CD4-positive, alpha-beta T cell treated with Interleukin-6 for 4 hours (primary cell): ENCODE measurements at regions not wholly inside any gene's neighbourhood (a gene's known extent, or its start where the extent isn't known, plus 50 kb on each side); places are given as distances from the start of the nearest gene placed in this dataset.

Source experiments
- DNase-seq: peaks from one replicate; pipeline ENCODE4 v3.0.0-alpha.2; 2020; ENCODE audit warnings: mixed read lengths

GRCh38 chr4:121221608-121222007, 57.5 kb upstream of the TNIP3 start:
- DNase-seq: no peak

- no peak for DNase-seq
These were observed 57.1 kb upstream of the TNIP3 start for GRCh38 chr4:121221201-121221600.

DNA sequence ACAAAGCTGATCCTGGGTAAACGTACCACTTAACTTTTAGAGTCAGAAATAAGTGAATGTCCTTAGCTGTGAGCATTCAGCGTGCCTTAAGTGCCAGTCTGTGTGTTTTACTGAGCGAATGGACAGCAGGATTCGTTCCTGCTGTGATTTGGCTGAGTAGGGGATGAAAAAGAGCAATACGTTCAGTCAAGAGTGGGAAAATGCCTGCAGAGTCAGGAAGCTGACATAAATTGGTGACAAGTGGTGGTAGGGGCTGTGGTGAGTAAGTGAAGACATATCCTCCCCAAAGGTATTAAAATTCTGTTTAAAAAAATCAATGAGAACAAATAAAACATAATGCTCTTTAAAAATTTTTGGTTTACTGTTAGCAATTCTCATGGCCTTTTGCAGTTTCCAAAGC, 56.6 kb upstream of the TNIP3 start:
- DNase-seq: no peak

GRCh38 chr4:121219227-121219626, 55.1 kb upstream of the TNIP3 start:
- DNase-seq: no peak

DNA sequence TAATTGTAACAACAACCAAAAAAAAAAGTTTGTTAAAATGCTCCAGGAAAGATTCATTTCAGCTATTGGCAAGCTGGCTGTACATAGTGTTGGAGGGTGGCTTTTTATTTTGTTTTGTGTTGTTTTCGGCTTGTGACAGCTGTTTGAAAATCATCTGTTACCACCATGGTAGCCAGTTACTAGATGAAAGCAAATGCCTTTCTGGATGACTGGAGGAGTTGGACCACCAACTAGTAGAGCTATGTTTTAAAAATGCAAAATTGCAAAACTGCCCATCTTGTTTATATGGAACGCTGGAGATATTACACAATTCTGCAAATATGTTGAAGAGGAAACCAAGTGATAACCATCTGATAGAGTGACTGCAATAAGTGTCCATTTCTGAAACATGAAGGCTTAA, 53.2 kb upstream of the TNIP3 start:
- DNase-seq: no peak

DNA sequence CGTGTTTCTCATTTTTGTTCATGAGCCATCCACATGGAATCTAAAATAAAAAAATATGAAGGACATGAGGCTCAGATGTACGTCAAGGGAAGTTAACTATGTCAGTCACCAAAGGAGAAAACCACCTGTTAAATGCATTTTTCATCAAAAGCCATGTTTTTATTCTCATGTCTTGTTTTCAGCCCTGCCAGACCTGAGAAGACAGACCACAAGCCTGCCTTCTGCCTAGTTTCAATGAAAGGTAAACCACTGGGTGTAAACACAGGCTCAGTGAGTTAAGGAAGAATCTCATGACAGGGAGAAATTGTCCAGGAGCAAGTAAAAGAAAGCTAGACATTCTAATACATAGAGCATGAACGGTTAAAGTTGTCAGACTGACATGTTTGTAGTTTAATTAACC, 52.3 kb upstream of the TNIP3 start:
- DNase-seq: no peak

- no peak for DNase-seq
These were observed 49.8 kb upstream of the TNIP3 start for GRCh38 chr4:121213940-121214339.
